ENCODE measurements at regions not wholly inside any gene's neighbourhood (a gene's known extent, or its start where the extent isn't known, plus 50 kb on each side); places are given as distances from the start of the nearest gene placed in this dataset.
"Not testable (repeated sequence)": the region's sequence is repeated elsewhere in the genome, so short reads cannot be mapped to it uniquely, and the experiment has no call there.

DNA sequence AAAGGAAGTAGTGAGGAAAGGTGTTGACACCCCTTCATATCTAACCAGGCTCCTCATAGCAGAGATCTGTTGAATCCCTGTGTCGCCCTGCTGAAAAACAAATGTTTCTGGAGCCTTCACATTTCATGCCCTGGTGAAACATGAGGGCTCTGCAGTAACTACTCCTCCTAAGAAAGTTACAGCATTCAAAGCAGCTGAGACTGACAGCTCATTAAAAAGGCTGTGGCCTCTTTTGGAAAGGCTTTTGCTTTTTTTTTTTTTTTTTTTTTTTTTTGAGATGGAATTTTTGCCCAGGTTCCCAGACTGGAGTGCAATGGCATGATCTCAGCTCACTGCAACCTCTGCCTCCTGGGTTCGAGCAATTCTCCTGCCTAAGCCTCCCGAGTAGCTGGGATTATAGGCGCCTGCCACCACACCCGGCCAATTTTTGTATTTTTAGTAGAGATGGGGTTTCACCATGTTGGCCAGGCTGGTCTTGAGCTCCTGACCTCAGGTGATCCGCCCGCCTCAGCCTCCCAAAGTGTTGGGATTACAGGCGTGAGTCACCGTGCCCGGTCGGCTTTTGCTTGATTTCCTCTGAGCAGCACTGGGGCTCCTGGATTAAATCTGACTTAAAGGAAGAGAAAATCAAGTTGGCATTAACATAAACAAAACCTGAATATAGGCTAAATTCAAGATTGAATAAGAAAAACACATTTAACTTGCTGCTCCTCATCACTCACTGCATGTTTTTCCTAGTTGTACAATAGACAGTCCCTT lies 112.9 kb downstream of the PCSK1 start:
- not testable (repeated sequence) for DNase-seq (ENCODE audit: low spot score)

DNA sequence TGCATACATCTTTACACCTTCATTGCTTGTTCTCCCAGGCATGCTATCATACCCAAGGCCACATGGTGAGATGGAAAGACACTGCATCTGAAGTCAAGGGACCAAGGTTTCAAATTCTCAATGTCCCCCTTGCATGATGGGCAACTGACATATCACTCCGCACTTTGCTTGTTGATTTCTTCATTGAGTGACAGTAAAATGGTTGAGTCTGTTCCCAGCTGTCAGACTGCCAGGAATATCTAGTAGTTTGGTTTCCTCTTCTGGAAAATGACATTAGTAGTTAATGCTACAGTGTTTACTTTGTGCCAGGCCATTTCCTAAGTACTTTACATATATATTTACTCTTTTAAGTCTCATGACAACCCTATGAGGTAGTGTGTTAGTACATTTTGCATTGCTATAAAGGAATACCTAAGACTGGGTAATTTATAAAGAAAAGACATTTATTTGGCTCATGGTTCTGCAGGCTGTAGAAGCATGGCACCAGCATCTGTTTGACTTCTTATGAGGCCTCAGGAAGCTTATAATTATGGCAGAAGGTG lies 114.4 kb downstream of the PCSK1 start:
- no peak for DNase-seq (ENCODE audit: low spot score)

DNA sequence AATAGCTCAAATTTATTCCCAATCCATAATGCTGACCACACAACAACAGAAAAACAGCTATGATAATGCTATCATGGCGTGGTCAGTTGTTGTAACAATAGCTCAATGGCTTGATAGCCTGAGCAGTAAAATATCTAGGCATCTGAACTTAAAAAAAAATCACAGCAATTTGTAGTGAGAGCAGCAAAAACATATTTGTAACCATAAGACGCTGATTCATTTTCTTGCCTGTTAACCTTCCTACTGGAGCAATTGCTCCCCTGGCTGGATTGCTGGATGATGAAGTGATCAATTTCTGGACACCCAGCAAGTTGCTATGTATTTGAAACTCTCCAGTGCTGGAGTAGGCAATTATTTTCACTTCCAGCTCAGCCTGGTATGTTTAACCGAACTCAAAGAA lies 115.1 kb downstream of the PCSK1 start:
- DNase-seq (ENCODE audit: low spot score), result no peak

DNA sequence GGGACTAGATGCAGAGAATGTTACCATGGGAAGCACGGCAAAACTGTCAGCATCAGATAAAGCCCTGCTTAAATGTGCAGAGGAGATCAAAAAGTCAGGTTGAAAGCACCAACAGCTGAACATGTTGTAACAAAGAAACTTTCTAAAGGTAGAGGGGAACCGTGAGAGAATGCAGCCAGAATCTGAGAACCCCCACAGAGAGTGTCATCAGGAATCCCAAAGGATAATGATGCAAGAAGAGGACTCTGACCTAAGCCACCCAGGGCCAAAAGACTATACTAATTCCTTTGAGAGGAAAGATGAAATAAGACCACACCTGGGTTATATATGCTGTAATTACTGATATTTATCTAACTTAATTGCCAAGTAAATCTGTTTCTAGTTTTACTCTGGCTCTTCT lies 116.6 kb downstream of the PCSK1 start:
- no peak for DNase-seq (ENCODE audit: low spot score)

DNA sequence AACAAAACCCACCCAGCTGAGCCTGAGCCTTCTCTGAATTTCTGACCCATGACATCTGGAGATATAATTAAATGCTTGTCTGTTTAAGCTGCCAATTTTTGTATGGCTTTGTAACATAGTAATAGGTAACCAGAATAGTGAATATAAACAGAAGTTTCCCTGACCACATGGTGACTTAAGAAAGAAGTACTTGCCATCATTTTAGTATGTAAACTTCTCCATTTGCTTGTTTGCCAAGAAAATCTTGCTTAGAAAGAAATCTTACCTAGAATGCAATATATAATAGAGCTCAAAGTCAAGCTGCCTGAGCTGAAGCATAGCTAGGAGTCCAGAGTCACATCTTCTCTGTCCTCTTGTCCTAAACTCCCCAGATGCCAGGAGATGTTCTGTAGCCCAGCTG lies 117.0 kb downstream of the PCSK1 start:
- no peak for DNase-seq (ENCODE audit: low spot score)

DNA sequence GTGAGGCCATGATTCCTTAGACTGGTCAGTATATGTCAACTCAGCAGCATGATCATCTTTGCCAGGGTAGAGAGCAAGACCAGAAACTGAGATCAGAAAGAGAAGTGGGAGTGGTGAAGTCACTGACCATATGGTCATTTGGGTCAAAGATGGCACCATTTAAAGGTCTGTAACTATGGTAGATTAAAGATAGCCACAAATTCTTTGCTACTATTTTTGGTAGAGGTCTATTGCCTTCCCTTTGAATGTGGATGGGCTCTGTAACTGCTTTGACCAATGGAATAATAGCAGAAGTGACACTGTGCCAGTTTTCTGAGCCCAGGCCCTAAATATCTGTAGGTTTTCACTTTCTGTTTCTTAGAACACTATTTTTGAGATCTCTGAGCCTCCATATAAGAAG lies 117.6 kb downstream of the PCSK1 start:
- no peak for DNase-seq (ENCODE audit: low spot score)

DNA sequence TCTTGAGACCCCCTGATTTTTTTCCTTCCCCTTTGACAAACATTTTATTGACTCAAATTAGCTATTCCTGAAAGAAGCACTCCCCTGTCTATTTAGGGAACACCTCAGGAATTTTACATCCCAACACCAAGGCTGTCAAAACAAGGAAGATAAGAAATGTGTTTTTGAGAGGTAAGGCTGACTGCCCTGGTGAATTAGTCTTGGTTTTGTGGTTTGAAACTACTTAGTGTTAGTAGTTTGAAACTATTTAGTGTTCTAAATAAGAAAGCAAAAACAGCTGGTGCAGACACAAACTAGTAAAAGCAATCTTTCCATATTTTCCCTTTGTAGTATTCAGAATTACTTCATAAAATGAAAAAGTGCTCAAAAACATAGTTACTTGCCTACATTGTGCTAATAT lies 120.7 kb downstream of the PCSK1 start:
- DNase-seq (ENCODE audit: low spot score), result no peak

DNA sequence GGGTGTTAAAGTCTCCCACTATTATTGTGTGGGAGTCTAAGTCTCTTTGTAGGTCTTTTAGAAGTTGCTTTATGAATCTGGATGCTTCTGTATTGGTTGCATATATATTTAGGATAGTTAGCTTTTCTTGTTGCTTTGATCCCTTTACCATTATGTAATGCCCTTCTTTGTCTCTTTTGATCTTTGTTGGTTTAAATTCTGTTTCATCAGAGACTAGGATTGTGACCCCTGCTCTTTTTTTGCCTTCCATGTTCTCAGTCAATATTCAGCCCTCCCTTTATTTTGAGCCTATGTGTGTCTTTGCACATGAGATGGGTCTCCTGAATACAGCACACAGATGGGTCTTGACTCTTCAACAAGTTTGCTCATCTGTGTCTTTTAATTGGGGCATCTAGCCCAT lies 126.0 kb downstream of the PCSK1 start:
- DNase-seq (ENCODE audit: low spot score), result not testable (repeated sequence)

DNA sequence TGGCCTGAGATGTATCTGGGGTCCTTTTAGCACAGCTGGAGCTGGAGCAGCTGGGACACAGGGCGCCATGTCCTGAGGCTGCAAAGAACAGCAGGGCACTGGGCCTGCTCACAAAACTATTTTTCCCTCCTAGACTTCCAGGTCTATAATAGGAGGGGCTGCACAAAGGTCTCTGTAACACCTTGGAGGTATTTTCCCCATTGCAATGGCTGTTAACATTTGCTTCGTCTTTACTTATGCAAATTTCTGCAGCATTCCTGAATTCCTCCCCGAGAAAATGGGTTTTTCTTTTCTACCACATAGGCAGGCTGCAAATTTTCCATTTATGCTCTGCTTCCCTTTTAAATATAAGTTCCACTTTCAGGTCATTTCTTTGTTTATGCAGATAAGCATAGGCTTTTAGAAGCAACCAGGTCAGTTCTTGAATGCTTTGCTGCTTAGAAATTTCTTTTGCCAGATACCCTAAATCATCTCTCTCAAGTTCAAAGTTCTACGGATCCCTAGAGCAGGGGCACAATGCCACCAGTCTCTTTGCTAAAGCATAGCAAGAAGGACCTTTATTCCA lies 130.8 kb downstream of the PCSK1 start:
- DNase-seq (ENCODE audit: low spot score), result no peak

DNA sequence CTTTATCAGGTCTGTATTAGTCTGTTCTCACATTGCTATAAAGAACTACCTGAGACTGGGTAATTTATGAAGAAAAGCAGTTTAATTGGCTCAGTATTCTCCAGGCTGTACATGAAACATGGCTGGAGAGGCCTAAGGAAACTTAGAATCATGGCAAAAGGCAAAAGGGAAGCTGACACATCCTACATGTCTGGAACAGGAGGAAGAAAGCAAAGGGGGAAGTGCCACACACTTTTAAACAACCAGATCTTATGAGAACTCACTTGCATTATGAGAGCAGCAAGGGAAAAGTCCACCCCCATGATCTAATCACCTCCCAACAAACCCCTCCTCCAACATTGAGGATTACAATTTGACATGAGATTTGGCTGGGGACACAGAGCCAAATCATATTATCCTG lies 132.1 kb downstream of the PCSK1 start:
- no peak for DNase-seq (ENCODE audit: low spot score)

DNA sequence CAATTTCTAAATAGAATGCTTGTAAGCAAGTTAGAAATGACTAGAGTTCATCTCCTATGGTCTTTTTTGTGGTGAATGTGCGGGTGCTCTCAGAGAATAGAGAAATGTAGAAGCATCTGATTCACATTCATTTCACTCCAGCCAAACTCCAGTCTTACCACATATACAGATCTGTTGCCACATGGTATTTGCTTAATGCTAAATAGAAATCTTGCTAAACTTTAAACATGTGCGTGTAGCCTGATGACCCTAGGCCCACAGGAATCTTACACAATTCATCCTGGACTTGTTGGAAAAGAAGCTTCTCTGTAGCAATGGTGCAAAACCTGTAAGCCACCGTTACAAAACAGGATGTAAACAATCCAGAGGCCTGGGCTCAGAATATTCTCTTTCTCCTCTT lies 135.2 kb downstream of the PCSK1 start:
- DNase-seq (ENCODE audit: low spot score), result no peak

DNA sequence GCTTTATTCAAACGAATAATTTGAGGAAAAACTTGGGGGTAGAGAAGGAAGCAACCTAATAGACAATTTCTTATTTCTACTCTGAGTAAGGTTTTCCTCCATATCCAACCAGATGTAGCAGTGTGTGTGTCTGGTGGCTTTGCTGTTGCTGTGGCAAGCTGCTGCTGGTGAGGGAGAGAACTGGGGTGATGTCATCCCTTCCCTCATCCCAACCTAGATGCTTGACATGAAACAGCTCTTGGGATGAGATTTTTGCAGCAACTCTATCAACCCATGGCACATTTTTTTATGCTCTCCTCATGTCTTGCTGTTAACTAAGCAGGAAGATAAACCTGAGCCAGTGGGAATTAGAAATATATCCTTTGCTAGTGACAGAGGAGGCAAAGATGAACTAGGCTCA lies 135.8 kb downstream of the PCSK1 start:
- DNase-seq (ENCODE audit: low spot score), result no peak

DNA sequence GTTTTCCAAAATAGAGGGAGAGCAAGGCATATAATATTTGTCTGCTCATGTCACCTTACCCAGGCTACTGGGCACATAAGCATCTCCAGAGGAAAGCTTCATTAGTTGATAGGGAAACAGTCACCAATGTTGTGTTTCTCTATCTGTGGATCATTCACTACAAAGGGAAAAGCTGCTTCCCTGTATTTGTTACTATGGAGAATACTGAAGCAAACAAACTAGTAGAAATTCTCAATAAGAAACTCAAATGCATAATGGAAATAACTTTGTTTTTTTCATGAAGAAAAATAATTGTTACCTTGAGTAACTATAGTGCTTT lies 138.2 kb downstream of the PCSK1 start:
- DNase-seq (ENCODE audit: low spot score), result no peak

DNA sequence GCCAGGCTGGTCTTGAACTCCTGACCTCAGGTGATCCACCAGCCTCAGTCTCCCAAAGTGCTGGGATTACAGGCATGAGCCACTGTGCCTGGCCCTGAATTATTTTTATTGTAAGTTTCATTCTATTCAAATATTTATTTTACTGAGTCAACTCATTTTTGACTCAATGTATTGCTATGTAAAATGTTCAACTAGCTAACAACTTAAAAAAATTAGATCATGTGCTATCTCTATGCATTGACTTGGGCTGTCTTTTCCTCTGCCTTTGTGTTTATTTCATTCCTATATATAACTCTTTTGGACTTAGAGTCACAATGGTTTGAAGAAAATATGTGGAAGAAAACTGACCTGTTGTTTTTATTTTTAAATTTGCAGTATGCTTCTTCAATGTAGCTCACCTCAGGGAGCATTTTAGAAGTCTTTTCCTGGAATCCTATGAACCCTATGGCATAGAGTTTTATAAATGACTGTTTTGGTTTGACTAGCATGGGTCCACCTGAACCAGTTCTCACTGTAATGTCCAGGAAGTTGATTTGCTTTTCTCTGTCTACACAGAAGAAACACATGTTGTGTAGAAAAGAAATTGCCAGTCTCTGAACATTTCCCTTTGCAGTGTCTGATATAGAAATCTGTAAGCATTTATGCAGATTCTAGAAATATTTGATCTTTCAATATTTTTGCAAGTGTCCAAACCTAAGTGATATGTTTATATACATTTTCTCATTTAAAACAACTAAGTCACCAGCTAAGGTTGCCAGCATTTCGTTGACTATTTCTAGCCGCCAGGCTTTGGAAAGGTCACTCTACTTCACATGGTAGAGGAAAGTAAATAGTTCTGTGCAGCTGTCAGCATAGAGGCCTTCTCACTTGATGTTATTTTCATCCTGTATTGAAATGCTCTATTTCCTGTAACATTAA lies 138.8 kb downstream of the PCSK1 start:
- no peak for DNase-seq (ENCODE audit: low spot score)

DNA sequence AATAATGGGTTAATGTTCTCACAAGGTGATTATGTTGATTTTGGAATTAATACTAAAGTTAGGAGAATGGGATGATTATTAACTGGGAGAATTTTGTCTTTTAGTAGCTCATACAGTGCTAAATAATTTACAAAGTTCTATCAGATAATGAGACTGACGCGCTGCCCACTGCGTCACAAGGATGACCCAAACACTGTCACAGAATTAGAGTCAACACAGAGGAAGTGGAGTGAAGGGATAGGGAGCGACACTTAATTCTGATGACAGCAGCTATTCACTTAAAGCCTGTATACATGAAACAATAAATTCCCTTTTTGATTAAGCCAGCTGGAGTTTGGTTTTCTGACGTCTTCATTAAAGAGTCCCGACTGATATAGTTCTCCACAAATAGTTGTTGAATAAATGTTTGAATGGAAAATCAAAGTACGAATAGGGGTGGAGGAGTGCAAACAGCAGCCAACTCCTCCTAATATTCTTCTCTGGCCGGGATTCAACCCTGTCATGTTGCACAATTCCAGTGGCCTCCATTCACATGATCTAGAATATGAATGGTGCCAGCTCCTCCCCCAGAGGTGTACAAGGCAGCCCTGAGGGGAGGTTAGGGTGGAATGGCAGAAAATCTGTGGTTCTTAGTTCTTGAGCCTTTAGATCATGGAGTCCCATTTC lies 140.3 kb downstream of the PCSK1 start:
- no peak for DNase-seq (ENCODE audit: low spot score)

DNA sequence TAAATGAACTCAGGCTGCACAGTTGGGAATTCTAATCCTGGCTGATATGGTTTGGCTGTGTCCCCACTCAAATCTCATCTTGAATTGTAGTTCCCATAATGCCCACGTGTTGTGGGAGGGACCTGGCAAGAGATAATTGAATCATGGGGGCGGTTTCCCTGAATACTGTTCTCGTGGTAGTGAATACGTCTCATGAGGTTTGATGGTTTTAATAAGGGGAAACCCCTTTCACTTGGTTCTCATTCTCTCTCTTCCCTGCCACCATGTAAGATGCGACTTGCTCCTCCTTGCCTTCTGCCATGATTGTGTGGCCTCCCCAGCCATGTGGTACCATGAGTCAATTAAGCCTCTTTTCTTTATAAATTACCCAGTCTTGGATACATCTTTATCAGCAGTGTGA lies 143.8 kb downstream of the PCSK1 start:
- not testable (repeated sequence) for DNase-seq (ENCODE audit: low spot score)

DNA sequence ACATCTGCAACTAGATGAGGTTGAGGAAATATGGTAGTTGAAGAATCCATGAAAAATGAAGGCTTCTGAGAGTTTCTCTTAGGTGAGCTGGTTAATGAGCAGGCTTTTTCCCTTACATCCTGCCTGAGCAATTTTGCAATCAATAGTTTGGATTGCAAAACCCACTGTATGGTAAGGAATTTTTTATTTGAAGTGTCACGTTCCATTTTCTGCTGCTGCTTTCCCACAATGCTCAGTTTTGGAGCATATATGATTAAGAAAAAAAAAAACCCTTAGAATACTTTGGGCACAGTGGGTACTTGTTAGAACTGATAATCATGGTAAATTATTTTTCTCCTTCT lies 144.2 kb downstream of the PCSK1 start:
- no peak for DNase-seq (ENCODE audit: low spot score)

DNA sequence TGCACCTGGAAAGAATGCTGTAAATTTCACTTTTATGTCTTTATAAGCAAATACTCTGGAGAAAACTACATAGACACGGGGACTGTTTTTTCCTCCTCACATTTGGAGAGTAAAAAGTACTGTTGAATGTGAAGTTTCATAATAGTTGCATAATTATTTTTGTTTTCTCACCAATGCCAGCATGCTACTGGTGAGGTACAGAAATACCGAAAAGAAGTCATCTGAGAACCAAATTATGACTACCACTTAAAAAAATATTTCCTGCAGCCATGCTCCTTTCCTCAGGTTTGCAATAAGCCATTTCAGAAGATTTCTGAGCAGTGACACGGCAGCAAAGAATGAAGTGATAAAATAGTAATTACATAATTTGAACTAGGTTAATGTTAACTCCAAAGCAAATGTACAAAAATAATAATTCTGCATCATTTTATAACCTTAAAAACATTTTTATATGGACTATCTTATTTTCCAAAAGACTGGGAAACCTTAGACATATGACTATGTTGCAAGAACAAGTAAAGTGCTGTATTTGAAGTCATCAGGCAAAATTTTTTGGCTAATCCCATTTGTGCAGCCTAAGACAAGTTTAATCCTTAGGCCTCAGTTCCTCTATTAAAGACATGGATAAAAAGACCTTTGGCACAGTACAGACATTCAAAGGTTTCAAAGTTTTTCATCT lies 144.7 kb downstream of the PCSK1 start:
- no peak for DNase-seq (ENCODE audit: low spot score)

DNA sequence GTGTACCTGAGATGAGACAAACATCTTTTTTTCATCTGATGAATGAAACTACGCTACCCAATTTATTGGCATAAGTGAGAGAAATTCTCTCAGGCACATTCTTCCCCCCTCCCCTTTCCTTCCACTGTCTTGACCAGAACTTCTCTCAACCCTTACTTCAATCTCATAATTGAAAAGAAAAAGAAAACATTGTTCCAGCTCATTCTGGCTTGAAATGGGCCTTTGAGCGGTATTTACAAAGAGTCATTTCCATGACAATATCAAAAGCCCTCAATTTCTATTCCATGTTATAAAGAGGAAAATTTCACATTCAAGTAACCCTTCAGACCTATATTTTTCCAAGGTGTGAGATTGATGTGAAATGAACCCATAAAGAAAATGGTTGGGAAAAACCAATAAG lies 145.9 kb downstream of the PCSK1 start:
- DNase-seq (ENCODE audit: low spot score), result no peak

DNA sequence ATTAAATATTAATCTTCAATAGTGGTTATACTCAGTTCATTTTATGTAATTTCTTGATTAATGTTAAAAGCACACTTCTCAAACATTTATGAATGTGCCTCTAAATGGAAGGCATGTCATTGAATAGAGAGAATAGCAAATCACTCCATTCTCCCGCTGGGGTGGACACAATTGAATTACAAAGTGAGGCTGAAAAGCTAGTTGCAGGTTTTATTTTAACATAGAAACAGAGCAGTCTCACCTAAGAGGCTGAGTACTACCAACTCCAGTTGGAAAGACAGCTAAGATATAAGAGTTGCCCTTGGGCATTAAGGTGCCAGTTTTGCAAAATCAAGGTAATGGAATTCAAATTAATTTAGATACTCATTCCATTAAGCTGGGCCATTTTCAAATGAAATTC lies 147.2 kb downstream of the PCSK1 start:
- no peak for DNase-seq (ENCODE audit: low spot score)

DNA sequence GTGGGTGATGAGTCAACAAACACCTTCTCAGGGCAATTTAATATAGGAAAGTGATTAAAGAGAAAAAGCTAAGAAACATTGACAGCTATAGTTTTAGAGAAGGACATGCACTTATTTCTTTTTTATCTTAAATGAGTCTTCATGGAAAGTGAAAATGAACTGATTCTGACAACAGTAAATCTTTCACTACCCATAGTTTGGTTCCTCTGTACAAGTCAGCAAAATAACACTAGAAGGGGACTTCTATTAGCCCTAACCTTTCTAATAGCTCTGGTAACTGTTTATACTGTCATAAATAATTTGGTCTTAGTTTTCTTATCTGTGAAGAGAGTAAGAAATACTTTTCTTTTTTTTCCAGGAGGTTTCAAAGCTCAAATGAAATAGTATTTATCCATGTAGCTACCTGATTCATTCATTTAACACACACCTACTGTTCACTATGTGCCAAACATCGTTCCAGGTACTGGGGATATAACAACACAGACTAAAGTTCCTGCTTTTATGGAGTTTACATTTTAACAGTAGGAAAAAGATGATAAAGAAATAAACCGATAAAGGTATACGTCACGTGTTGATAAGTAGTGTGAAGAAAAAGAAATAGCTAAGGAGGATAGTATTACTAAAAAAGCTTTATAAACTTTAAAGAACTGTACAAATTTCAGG lies 148.2 kb downstream of the PCSK1 start:
- DNase-seq (ENCODE audit: low spot score), result no peak

Measured in COLO829 (cell line).